H1 (cell line): ENCODE measurements at regions not wholly inside any gene's neighbourhood (a gene's known extent, or its start where the extent isn't known, plus 50 kb on each side); places are given as distances from the start of the nearest gene placed in this dataset.
A peak's percentile ranks its signal among the peaks of the same experiment; 100 is the strongest.

Source experiments
- CTCF ChIA-PET: fragments of 300-600 bp; sonication (Branson Sonifier 250); formaldehyde crosslinking; loops from one replicate; lab custom pipeline; 2021; ENCODE audit not compliant: partially characterized antibody; lab: Charles Lee
- POLR2A ChIA-PET: fragments of 300-600 bp; sonication (Branson Sonifier 250); formaldehyde crosslinking; loops from one replicate; lab custom pipeline; 2021; ENCODE audit warnings: inconsistent platforms; ENCODE audit not compliant: partially characterized antibody; lab: Charles Lee
- DNase-seq, 2 experiments: peaks; one replicate each; pipeline versions ENCODE4 v3.0.0 to v3.0.0-alpha.2; 2010 to 2022; ENCODE audit warnings: low spot score in 2 of 2, low read depth in 1 of 2, mixed read lengths in 1 of 2
- FAIRE-seq: peaks from 2 replicates; lab custom pipeline; 2011; peaks lifted over from hg19 to GRCh38; lab: Jason Lieb, UNC
- H2AFZ ChIP-seq: 2 replicates; pipeline ENCODE4 v1.8.1; 2012; ENCODE audit warnings: low read length, inconsistent platforms
- H2AK5ac ChIP-seq: 2 replicates; pipeline ENCODE4 v1.6.1; 2013; ENCODE audit warnings: low read depth, low read length
- H2BK120ac ChIP-seq: replicated peaks from 2 replicates; pipeline ENCODE3; 2013; ENCODE audit warnings: low read depth, low read length, inconsistent platforms
- H2BK12ac ChIP-seq: 2 replicates; pipeline ENCODE4 v1.6.1; 2013; ENCODE audit warnings: low read depth, low read length
- H2BK15ac ChIP-seq: 2 replicates; pipeline ENCODE4 v1.6.1; 2013; ENCODE audit warnings: low read length
- H2BK20ac ChIP-seq: 2 replicates; pipeline ENCODE4 v1.6.1; 2013; ENCODE audit warnings: low read length
- H2BK5ac ChIP-seq: 2 replicates; pipeline ENCODE4 v1.6.1; 2013; ENCODE audit warnings: low read depth, low read length
- H3K14ac ChIP-seq: 2 replicates; pipeline ENCODE4 v1.6.1; 2013; ENCODE audit warnings: inconsistent platforms; ENCODE audit not compliant: insufficient read length
- H3K18ac ChIP-seq: 2 replicates; pipeline ENCODE4 v1.6.1; 2013; ENCODE audit warnings: low read length; ENCODE audit errors: extremely low read depth
- H3K23ac ChIP-seq: 2 replicates; pipeline ENCODE4 v1.6.1; 2013; ENCODE audit warnings: inconsistent platforms; ENCODE audit not compliant: insufficient read length
- H3K23me2 ChIP-seq: 2 replicates; pipeline ENCODE4 v1.6.1; 2013; ENCODE audit warnings: low read depth, low read length
- H3K27ac ChIP-seq: 2 replicates; pipeline ENCODE4 v1.6.1; 2011; ENCODE audit warnings: low read depth, low read length, inconsistent platforms
- H3K27me3 ChIP-seq, 4 experiments: replicated peaks in 1 of 4; 1 replicate in 1 of 4; 2 replicates in 3 of 4; pipeline versions ENCODE4 v1.6.1 to v1.8.1; 2011 to 2013; ENCODE audit warnings: low read length in 3 of 4, mild to moderate bottlenecking in 3 of 4, inconsistent platforms in 2 of 4, mixed read lengths in 2 of 4, moderate library complexity in 1 of 4; ENCODE audit not compliant: control insufficient read depth in 3 of 4, insufficient read depth in 3 of 4; ENCODE audit errors: extremely low read depth in 1 of 4
- H3K36me3 ChIP-seq, 4 experiments: 2 replicates each; pipeline versions ENCODE4 v1.6.1 to v1.8.1; 2011 to 2013; ENCODE audit warnings: mild to moderate bottlenecking in 4 of 4, low read length in 3 of 4, moderate library complexity in 2 of 4, control low read depth in 1 of 4, inconsistent platforms in 1 of 4; ENCODE audit not compliant: insufficient read depth in 4 of 4, control insufficient read depth in 2 of 4
- H3K4ac ChIP-seq: replicated peaks from 2 replicates; pipeline ENCODE3; 2013; ENCODE audit warnings: low read length, low read depth, mixed read lengths, inconsistent platforms; ENCODE audit not compliant: insufficient read length
- H3K4me1 ChIP-seq, 4 experiments: replicated peaks in 1 of 4; 1 replicate in 1 of 4; 2 replicates in 3 of 4; pipeline versions ENCODE4 v1.6.1 to v1.8.1; 2011 to 2013; ENCODE audit warnings: low read length in 3 of 4, inconsistent platforms in 2 of 4, mixed read lengths in 1 of 4; ENCODE audit not compliant: insufficient read depth in 4 of 4, control insufficient read depth in 3 of 4
- H3K4me2 ChIP-seq, 2 experiments: 2 replicates each; pipeline versions ENCODE4 v1.6.1 to v1.8.1; 2011 to 2013; ENCODE audit warnings: low read depth in 2 of 2, low read length in 2 of 2, control low read depth in 1 of 2, inconsistent platforms in 1 of 2, mild to moderate bottlenecking in 1 of 2; ENCODE audit not compliant: insufficient read depth in 1 of 2
- H3K4me3 ChIP-seq, 4 experiments: fragments of 200-600, 300-600 bp in 1 of 4; sonication (generic), shearing (Covaris generic), sonication (Bioruptor Twin) in 1 of 4; 2 replicates each; pipeline versions ENCODE4 v1.5.1 to v1.8.1; 2011 to 2016; ENCODE audit warnings: low read length in 4 of 4, low read depth in 3 of 4, control low read depth in 2 of 4, inconsistent platforms in 2 of 4, mild to moderate bottlenecking in 2 of 4, mixed read lengths in 1 of 4, moderate library complexity in 1 of 4; ENCODE audit not compliant: insufficient read depth in 2 of 4; ENCODE audit errors: extremely low read depth in 1 of 4
- H3K56ac ChIP-seq: replicated peaks from 2 replicates; pipeline ENCODE3; 2013; ENCODE audit warnings: low read depth, mild to moderate bottlenecking, mixed read lengths, low read length, inconsistent platforms; ENCODE audit not compliant: insufficient read length
- H3K79me1 ChIP-seq: 2 replicates; pipeline ENCODE4 v1.6.1; 2013; ENCODE audit warnings: low read depth, low read length, control low read depth
- H3K79me2 ChIP-seq, 2 experiments: 2 replicates each; pipeline versions ENCODE4 v1.6.1 to v1.8.1; 2012 to 2013; ENCODE audit warnings: low read length in 2 of 2, mild to moderate bottlenecking in 2 of 2, inconsistent platforms in 1 of 2; ENCODE audit not compliant: insufficient read depth in 2 of 2, control insufficient read depth in 1 of 2
- H3K9ac ChIP-seq, 4 experiments: replicated peaks in 1 of 4; 1 replicate in 1 of 4; 2 replicates in 3 of 4; pipeline versions ENCODE4 v1.6.1 to v1.8.1; 2011 to 2013; ENCODE audit warnings: low read depth in 3 of 4, low read length in 3 of 4, control low read depth in 2 of 4, mild to moderate bottlenecking in 2 of 4, moderate library complexity in 2 of 4, inconsistent platforms in 1 of 4; ENCODE audit errors: extremely low read depth in 1 of 4
- H3K9me3 ChIP-seq, 2 experiments: 2 replicates each; pipeline versions ENCODE4 v1.6.1 to v1.8.1; 2012 to 2013; ENCODE audit warnings: mild to moderate bottlenecking in 2 of 2, moderate library complexity in 2 of 2, control low read depth in 1 of 2, inconsistent platforms in 1 of 2, low read depth in 1 of 2, low read length in 1 of 2, mixed read lengths in 1 of 2; ENCODE audit not compliant: insufficient read depth in 2 of 2
- H4K20me1 ChIP-seq, 2 experiments: replicated peaks in 1 of 2; 2 replicates each; pipeline versions ENCODE3 to v1.8.1; 2011 to 2013; ENCODE audit warnings: inconsistent platforms in 2 of 2, low read length in 2 of 2, mild to moderate bottlenecking in 1 of 2; ENCODE audit not compliant: insufficient read depth in 2 of 2, control insufficient read depth in 1 of 2
- H4K5ac ChIP-seq: 2 replicates; pipeline ENCODE4 v1.6.1; 2013; ENCODE audit warnings: low read length, low read depth, mixed read lengths, inconsistent platforms; ENCODE audit not compliant: insufficient read length
- H4K8ac ChIP-seq: 2 replicates; pipeline ENCODE4 v1.8.0; 2013; ENCODE audit warnings: mild to moderate bottlenecking, moderate library complexity, low read length, inconsistent platforms; ENCODE audit not compliant: insufficient read depth; ENCODE audit errors: extremely low read depth
- H4K91ac ChIP-seq: replicated peaks from 2 replicates; pipeline ENCODE3; 2013; ENCODE audit warnings: low read length, mixed read lengths, inconsistent platforms; ENCODE audit not compliant: insufficient read length
- CEBPB ChIP-seq: IDR thresholded peaks from 2 replicates; pipeline ENCODE4 v1.6.1; 2012; ENCODE audit warnings: low read depth, low read length
- EP300 ChIP-seq, 2 experiments: IDR thresholded peaks; 1 replicate in 1 of 2; 2 replicates in 1 of 2; pipeline ENCODE4 v1.6.1; 2011 to 2012; ENCODE audit warnings: low read depth in 2 of 2, low read length in 2 of 2, mild to moderate bottlenecking in 2 of 2, borderline replicate concordance in 1 of 2, inconsistent platforms in 1 of 2, moderate library complexity in 1 of 2
- FOSL1 ChIP-seq: IDR thresholded peaks from 2 replicates; pipeline ENCODE4 v1.6.1; 2011; ENCODE audit warnings: mild to moderate bottlenecking, low read depth, low read length, moderate library complexity; ENCODE audit not compliant: insufficient read depth
- HDAC6 ChIP-seq: IDR thresholded peaks from one replicate; pipeline ENCODE4 v1.7.1; 2012; ENCODE audit warnings: low read depth, mild to moderate bottlenecking, inconsistent platforms, low read length, moderate library complexity
- KDM1A ChIP-seq: fragments of 200-600, 300-600 bp; sonication (generic); IDR thresholded peaks from 2 replicates; pipeline ENCODE4 v1.7.1; 2016; ENCODE audit warnings: mild to moderate bottlenecking, low read length, borderline replicate concordance
- RBBP5 ChIP-seq: IDR thresholded peaks from 2 replicates; pipeline ENCODE4 v1.7.1; 2012; ENCODE audit warnings: low read depth, mild to moderate bottlenecking, inconsistent platforms, low read length, moderate library complexity, borderline replicate concordance
- SIRT6 ChIP-seq: IDR thresholded peaks from one replicate; pipeline ENCODE4 v1.7.1; 2012; ENCODE audit warnings: low read length, inconsistent platforms
- TAF1 ChIP-seq: IDR thresholded peaks from 2 replicates; pipeline ENCODE4 v1.6.1; 2011; ENCODE audit warnings: mild to moderate bottlenecking, low read depth, low read length
- TEAD4 ChIP-seq: IDR thresholded peaks from 2 replicates; pipeline ENCODE4 v1.6.1; 2012; ENCODE audit warnings: low read depth, low read length, inconsistent platforms, mixed read lengths
- ZNF274 ChIP-seq: IDR thresholded peaks from 2 replicates; pipeline ENCODE4 v1.7.0; 2012; ENCODE audit warnings: low read length, borderline replicate concordance; ENCODE audit errors: extremely low read depth
- WGBS, 2 experiments: shearing (Covaris generic) in 1 of 2; methylation state at CpG; one replicate each; pipeline versions ENCODE4 v1.1.6 to v1.1.7; 2013 to 2015; ENCODE audit warnings: low lambda C conversion rate in 2 of 2, mixed read lengths in 2 of 2, inconsistent platforms in 1 of 2, low coverage in 1 of 2, missing lambda C conversion rate in 1 of 2; ENCODE audit not compliant: insufficient replicate concordance in 2 of 2, insufficient coverage in 1 of 2, insufficient read length in 1 of 2; ENCODE audit errors: extremely low coverage in 1 of 2, missing lambda C conversion rate in 1 of 2; 5-methylcytosine and 5-hydroxymethylcytosine counted together
- TF ChIP-seq, protein P1 (sequence below): IDR thresholded peaks from 2 replicates; pipeline ENCODE4 v1.6.1; 2012; ENCODE audit warnings: inconsistent platforms

DNA sequence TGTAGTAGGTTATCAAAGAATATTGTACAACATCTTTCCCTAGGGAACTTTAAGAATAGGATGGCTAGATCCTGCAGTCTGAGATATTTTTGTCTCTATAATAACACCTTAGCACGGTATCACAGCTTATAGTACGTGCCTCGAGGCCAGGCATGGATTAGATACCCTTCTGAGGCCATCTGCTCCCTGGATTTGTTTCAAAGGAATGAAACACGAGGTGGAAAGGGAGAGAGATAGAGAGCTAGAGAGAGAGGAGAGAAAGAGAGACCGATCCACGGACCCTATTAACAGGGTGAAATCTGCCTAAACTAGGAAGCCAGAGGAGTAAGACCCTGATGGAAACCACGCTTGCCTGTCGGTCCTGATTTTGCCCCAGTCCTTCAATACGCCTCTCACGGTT lies 92.5 kb downstream of the CD83 start:
- Histone ChIP-seq H2BK15ac (no peak overlapping the region), H3K9ac (no peak overlapping the region), H3K56ac (no peak overlapping the region), H3K27me3 (peaks cover 0 to 17% (median 10%) of the 10 kb centered on the region in 4 experiments; a peak in 6 of 7 replicates), H3K36me3 (no peaks in the 10 kb centered on the region), H2AFZ (no peak overlapping the region), H3K79me2 (no peaks in the 10 kb centered on the region), H2BK12ac (peak overlapping the region; percentile 29; the same call in 1 of the 2 replicates), H4K20me1 (no peaks in the 10 kb centered on the region), H2BK5ac (no peak overlapping the region), H3K27ac (no peak overlapping the region), H4K8ac (no peak overlapping the region), H3K18ac (no peak overlapping the region), H4K5ac (no peak overlapping the region), H3K23ac (no peak overlapping the region), H3K4ac (peak overlapping the region; percentile 40), H3K4me1 (peaks cover 4 to 14% (median 11%) of the 10 kb centered on the region in 4 experiments; a peak in 6 of 7 replicates), H3K14ac (no peak overlapping the region), H2BK20ac (no peak overlapping the region), H3K4me2 (peak overlapping the region in 1 of 2 experiments; percentile 65; a peak in 2 of 4 replicates), H3K23me2 (peaks cover 8% of the 10 kb centered on the region), H2BK120ac (peak overlapping the region; percentile 64), H3K79me1 (no peaks in the 10 kb centered on the region), H3K4me3 (peak overlapping the region in 1 of 4 experiments; percentile 61; a peak in 1 of 8 replicates), H2AK5ac (no peak overlapping the region), H4K91ac (no peak overlapping the region), H3K9me3 (no peaks in the 10 kb centered on the region)
- 90% methylated on average over 10 of the region's 10 CpGs; no CpG with 5 or more reads in 1 of the 2 experiments for WGBS, 2 experiments
- no peak for FAIRE-seq
- CTCF ChIA-PET: interaction anchor here (0.6 to 2.4 kb wide), 6 partner anchors 24 to 476 kb away, joined by 3 to 6 read pairs (median 3); no protein-coding TSS in a partner anchor
- POLR2A ChIA-PET: interaction anchor here (1.0 to 1.4 kb wide), 2 partner anchors 69 to 240 kb away, joined by 3 read pairs; no protein-coding TSS in a partner anchor
- no peak for TF ChIP-seq SIRT6
- TF ChIP-seq, protein P1, sequence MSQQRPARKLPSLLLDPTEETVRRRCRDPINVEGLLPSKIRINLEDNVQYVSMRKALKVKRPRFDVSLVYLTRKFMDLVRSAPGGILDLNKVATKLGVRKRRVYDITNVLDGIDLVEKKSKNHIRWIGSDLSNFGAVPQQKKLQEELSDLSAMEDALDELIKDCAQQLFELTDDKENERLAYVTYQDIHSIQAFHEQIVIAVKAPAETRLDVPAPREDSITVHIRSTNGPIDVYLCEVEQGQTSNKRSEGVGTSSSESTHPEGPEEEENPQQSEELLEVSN: no peak
- TF ChIP-seq CEBPB: no peak
- TF ChIP-seq EP300 (IDR thresholded peaks at IDR 0.05; ENCODE audit: borderline replicate concordance in 1 of 2, low read depth in 2 of 2, low read length in 2 of 2): no peak
- TF ChIP-seq FOSL1: no peak
- no peak for TF ChIP-seq TEAD4
- no peak for TF ChIP-seq HDAC6
- no peak for TF ChIP-seq RBBP5
- TF ChIP-seq TAF1: no peak
- TF ChIP-seq KDM1A: no peak
- no peak for TF ChIP-seq ZNF274
- no peak for DNase-seq
